Cardiac muscle cell (in vitro differentiated cells and primary cell): ENCODE measurements at regions not wholly inside any gene's neighbourhood (a gene's known extent, or its start where the extent isn't known, plus 50 kb on each side); places are given as distances from the start of the nearest gene placed in this dataset.
A peak's percentile ranks its signal among the peaks of the same experiment; 100 is the strongest.
"Not testable (repeated sequence)": the region's sequence is repeated elsewhere in the genome, so short reads cannot be mapped to it uniquely, and the experiment has no call there.

Experiments used
- DNase-seq, 2 donors: peaks; one replicate each; pipeline versions ENCODE4 v3.0.0 to v3.0.0-alpha.2; 2010 to 2017; ENCODE audit warnings: low read depth in 1 of 2, low spot score in 1 of 2
- H3K27ac ChIP-seq: fragments of 200-600 bp; sonication (generic); 2 replicates; pipeline ENCODE4 v1.5.1; 2016
- H3K27me3 ChIP-seq: fragments of 200-600 bp; sonication (generic); 2 replicates; pipeline ENCODE4 v1.6.0; 2016; ENCODE audit warnings: control low read depth
- H3K36me3 ChIP-seq: fragments of 200-600 bp; sonication (generic); 2 replicates; pipeline ENCODE4 v1.5.1; 2016; ENCODE audit warnings: control low read depth
- H3K4me1 ChIP-seq: fragments of 200-600 bp; sonication (generic); 2 replicates; pipeline ENCODE4 v1.8.1; 2017; ENCODE audit warnings: low read depth, mild to moderate bottlenecking, mixed run types
- H3K4me3 ChIP-seq: fragments of 200-600 bp; sonication (generic); 2 replicates; pipeline ENCODE4 v1.5.1; 2016; ENCODE audit warnings: mild to moderate bottlenecking
- H3K9me3 ChIP-seq: fragments of 200-600 bp; sonication (generic); 2 replicates; pipeline ENCODE4 v1.5.1; 2017; ENCODE audit warnings: low read depth, mild to moderate bottlenecking, control low read depth
- CTCF ChIP-seq: IDR thresholded peaks from 2 replicates; pipeline ENCODE4 v1.5.1; 2012; ENCODE audit warnings: low read depth, mild to moderate bottlenecking, low read length

GRCh38 chr15:56568466-56569167 lies 103.7 kb upstream of the MNS1 start:
- no peak for DNase-seq
- no peak overlapping the region for H3K4me3 ChIP-seq
- no peak overlapping the region for H3K27ac ChIP-seq
- no peaks in the 10 kb centered on the region for H3K27me3 ChIP-seq
- TF ChIP-seq CTCF: no peak
- H3K36me3 ChIP-seq: no peaks in the 10 kb centered on the region
- H3K4me1 ChIP-seq: no peaks in the 10 kb centered on the region
- H3K9me3 ChIP-seq: no peaks in the 10 kb centered on the region

GRCh38 chr15:56557415-56557814 lies 92.5 kb upstream of the MNS1 start:
- no peaks in the 10 kb centered on the region for H3K27me3 ChIP-seq
- no peaks in the 10 kb centered on the region for H3K9me3 ChIP-seq
- no peaks in the 10 kb centered on the region for H3K36me3 ChIP-seq
- H3K4me1 ChIP-seq: no peaks in the 10 kb centered on the region
- no peak for DNase-seq
- H3K27ac ChIP-seq: no peak overlapping the region
- no peak for TF ChIP-seq CTCF
- no peak overlapping the region for H3K4me3 ChIP-seq

- no peak overlapping the region for H3K27ac ChIP-seq
- H3K4me3 ChIP-seq: no peak overlapping the region
- no peaks in the 10 kb centered on the region for H3K36me3 ChIP-seq
- no peaks in the 10 kb centered on the region for H3K4me1 ChIP-seq
- no peak for TF ChIP-seq CTCF
- no peaks in the 10 kb centered on the region for H3K9me3 ChIP-seq
- peak in 1 of 2 donors; percentile 4 for DNase-seq
- H3K27me3 ChIP-seq: no peaks in the 10 kb centered on the region
Measured at GRCh38 chr15:56553486-56553885, 88.5 kb upstream of the MNS1 start.

GRCh38 chr15:56552659-56553058 lies 87.7 kb upstream of the MNS1 start:
- TF ChIP-seq CTCF: no peak
- Histone ChIP-seq H3K4me1 (peaks cover 1% of the 10 kb centered on the region), H3K36me3 (no peaks in the 10 kb centered on the region)

GRCh38 chr15:56540570-56540969 lies 75.6 kb upstream of the MNS1 start:
- not testable (repeated sequence) for H3K27me3 ChIP-seq, H3K4me1 ChIP-seq, DNase-seq, H3K4me3 ChIP-seq, H3K9me3 ChIP-seq, H3K36me3 ChIP-seq, H3K27ac ChIP-seq

More at GRCh38 chr15:56552659-56553058, 87.7 kb upstream of the MNS1 start:
- Histone ChIP-seq H3K9me3 (no peaks in the 10 kb centered on the region), H3K27me3 (no peaks in the 10 kb centered on the region), H3K27ac (no peak overlapping the region), H3K4me3 (no peak overlapping the region)
- DNase-seq: no peak

GRCh38 chr15:56540157-56540556 lies 75.2 kb upstream of the MNS1 start:
- not testable (repeated sequence) for H3K36me3 ChIP-seq, H3K4me3 ChIP-seq, H3K27ac ChIP-seq

More at GRCh38 chr15:56540157-56540556, 75.2 kb upstream of the MNS1 start:
- not testable (repeated sequence) for DNase-seq, H3K9me3 ChIP-seq, H3K27me3 ChIP-seq, H3K4me1 ChIP-seq
